NCI-H82 treated with DMSO at 0.1 percent for 48 hours (cell line): ENCODE measurements at regions not wholly inside any gene's neighbourhood (a gene's known extent, or its start where the extent isn't known, plus 50 kb on each side); places are given as distances from the start of the nearest gene placed in this dataset.

Source experiments
- DNase-seq: peaks from one replicate; lab custom pipeline; 2025; ENCODE audit not compliant: unreplicated experiment; lab: John Stamatoyannopoulos, UW

- DNase-seq, result no peak
These were observed 93.1 kb downstream of the RHOB start for GRCh38 chr2:20539776-20540586.

DNA sequence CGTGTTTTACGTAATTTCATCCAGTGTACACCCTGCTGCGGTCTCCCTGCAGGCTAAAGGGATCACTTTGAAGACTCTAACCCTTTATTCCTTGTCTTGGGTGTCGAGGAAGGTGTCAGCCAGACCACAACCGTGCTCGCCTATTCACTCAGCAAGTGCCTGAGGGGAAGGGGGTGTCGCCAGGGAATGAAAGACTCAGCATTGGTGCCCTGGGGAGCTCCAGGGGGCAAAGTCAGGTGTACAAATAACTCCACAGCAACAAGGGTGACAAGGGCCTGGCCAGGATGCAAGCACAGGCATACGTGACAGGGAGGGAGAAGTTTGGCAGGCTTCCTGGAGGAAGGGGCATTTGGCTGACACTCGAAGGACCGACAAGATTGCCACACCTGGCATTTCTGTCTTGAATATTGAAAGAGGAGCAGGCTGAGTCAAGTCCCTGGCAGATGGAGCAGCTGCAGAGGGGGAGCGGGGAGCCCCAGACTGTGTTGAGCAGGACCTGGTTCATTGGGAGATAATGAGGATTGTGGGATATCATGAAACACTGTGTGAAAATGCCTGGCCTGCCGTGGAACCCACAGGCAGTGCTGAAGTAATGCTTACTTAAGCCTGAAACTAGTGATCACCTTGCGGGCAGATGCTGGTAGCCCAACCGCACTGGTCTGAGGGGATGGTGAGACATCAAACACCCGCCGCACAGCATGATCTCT lies 93.9 kb downstream of the RHOB start:
- no peak for DNase-seq

DNA sequence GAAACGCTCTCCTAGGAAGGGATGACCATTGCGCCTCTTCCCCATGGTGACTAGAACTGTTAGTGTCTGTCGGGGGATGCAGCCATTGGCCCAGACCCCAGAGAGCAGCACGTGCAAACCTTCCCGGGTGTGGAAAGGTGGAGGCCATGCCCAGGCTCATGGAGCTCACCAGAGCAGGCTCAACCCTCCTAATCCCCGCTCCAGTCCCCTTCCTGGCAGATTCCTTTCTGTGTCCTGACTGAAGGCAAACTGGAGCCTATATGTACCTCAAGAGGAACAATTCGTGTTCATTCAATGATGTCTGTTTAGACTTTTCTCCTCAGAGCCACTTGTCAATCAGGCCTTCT lies 94.4 kb downstream of the RHOB start:
- no peak for DNase-seq

- DNase-seq, result no peak
These were observed 94.8 kb downstream of the RHOB start for GRCh38 chr2:20541651-20542050.

GRCh38 chr2:20542269-20542668 lies 95.4 kb downstream of the RHOB start:
- no peak for DNase-seq

GRCh38 chr2:20542746-20543468 lies 96.0 kb downstream of the RHOB start:
- DNase-seq, result no peak

GRCh38 chr2:20543469-20544152 lies 96.7 kb downstream of the RHOB start:
- peak; percentile 35 for DNase-seq

- DNase-seq, result peak; percentile 32
These were observed 97.4 kb downstream of the RHOB start for GRCh38 chr2:20544153-20544747.

- DNase-seq, result no peak
These were observed 101.8 kb downstream of the HS1BP3 start for GRCh38 chr2:20549144-20549543.

DNA sequence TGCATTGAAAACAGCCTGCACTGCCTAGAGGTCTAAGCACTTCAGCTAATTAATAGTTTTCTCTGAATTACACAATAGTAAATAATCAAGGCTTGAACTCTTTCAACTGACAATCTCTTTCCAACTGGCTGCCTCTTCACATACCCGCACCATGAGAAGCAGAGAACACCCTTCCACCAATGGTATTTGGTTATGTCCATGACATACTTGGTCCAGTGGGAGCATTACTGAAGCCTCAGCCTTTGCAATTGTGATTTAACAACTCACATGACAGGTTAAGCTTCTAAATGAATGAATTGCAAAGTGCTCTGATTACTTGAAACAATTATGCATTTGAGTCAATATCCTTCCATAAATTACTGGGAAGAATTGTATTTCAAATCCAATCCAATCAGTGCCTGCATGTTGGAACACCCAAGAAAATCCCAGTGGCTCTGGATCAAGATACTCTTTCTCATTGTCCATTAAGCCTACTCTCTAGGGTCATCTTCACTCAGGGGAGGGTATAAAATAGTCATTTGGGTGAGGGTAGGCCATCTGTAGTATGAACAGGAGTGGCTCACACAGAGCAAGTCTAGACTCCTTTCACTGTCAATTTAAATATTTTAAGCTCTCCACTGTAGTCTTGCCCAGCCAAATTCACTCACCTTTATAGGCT lies 101.1 kb downstream of the HS1BP3 start:
- DNase-seq, result no peak

DNA sequence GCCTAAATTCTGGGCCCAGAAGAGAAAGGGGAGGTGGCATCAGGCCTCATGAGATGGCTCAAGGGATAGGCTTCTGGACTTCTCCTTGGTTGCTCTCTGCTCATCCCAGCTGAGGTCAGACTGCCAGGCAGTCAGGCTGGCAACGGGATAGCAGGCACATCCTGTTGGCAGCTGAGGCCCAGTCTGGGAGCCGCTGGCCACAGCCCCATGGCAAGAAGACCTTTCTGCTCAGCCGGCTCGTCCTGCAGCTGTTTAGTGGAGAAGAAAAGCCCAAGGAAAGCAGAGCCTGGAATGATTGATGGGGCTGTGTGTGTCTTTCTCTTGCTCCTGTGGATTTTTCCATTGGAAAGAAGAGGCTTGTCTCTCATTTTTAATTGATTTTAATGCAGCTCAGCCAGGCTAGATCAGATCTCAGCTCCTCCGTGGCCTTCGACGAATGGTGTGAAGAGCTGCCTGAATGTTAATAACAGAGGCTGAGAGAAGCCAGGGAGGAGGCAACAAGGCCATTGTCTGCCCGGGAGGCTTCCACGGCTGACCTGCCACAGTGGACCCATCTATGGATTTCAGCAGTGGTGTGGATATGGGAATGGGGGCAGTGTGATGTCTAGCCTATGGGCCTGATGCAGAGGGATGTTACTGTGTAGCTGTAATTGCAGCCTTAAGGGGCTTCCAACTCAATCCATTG lies 99.5 kb downstream of the HS1BP3 start:
- DNase-seq, result no peak

- DNase-seq, result no peak
These were observed 99.0 kb downstream of the HS1BP3 start for GRCh38 chr2:20551945-20552328.

GRCh38 chr2:20552847-20553246 lies 98.1 kb downstream of the HS1BP3 start:
- DNase-seq, result no peak

- no peak for DNase-seq
These were observed 97.3 kb downstream of the HS1BP3 start for GRCh38 chr2:20553580-20553979.

- DNase-seq, result no peak
These were observed 94.9 kb downstream of the HS1BP3 start for GRCh38 chr2:20555954-20556353.

- DNase-seq, result no peak
These were observed 94.1 kb downstream of the HS1BP3 start for GRCh38 chr2:20556756-20557155.

GRCh38 chr2:20557226-20557625 lies 93.7 kb downstream of the HS1BP3 start:
- peak; percentile 34 for DNase-seq

GRCh38 chr2:20557635-20558034 lies 93.3 kb downstream of the HS1BP3 start:
- DNase-seq, result no peak

GRCh38 chr2:20558391-20559150 lies 92.3 kb downstream of the HS1BP3 start:
- no peak for DNase-seq
